IMR-90 (cell line): ENCODE measurements at regions not wholly inside any gene's neighbourhood (a gene's known extent, or its start where the extent isn't known, plus 50 kb on each side); places are given as distances from the start of the nearest gene placed in this dataset.

Source experiments
- ATAC-seq: fragments of 200-7000 bp; cut with Tn5 transposase; 2 replicates; pipeline ENCODE4 v1.9.1; 2020; ENCODE audit warnings: low read depth, mild to moderate bottlenecking, moderate library complexity
- BruUV-seq: library from RNA; stranded (reverse); fragments of 400-500 nt; replicated peaks from 2 replicates; lab custom pipeline; 2021; lab: Mats Ljungman, UMichigan
- CTCF ChIA-PET: fragments of 300-600 bp; formaldehyde crosslinking; extraction: SDS; loops from one replicate; lab custom pipeline; 2021; ENCODE audit warnings: antibody characterized with exemption; lab: Yijun Ruan, JAX
- POLR2A ChIA-PET: fragments of 300-600 bp; sonication (Branson Sonifier 250); formaldehyde crosslinking; loops from one replicate; lab custom pipeline; 2022; ENCODE audit warnings: antibody characterized with exemption; ENCODE audit not compliant: unreplicated experiment; lab: Charles Lee
- DNase-seq: peaks from one replicate; pipeline ENCODE4 v3.0.0; 2013
- H2AFZ ChIP-seq: replicated peaks from 2 replicates; pipeline ENCODE3; 2013; ENCODE audit warnings: low read length, mild to moderate bottlenecking; ENCODE audit not compliant: poor library complexity
- H2AK5ac ChIP-seq: 2 replicates; pipeline ENCODE4 v1.6.1; 2013; ENCODE audit warnings: low read depth, low read length, inconsistent platforms
- H2AK9ac ChIP-seq: replicated peaks from 2 replicates; pipeline ENCODE3; 2013; ENCODE audit warnings: mild to moderate bottlenecking, low read depth, low read length, moderate library complexity; ENCODE audit not compliant: poor library complexity
- H2BK120ac ChIP-seq: 2 replicates; pipeline ENCODE4 v1.6.1; 2013; ENCODE audit warnings: low read depth, low read length, inconsistent platforms
- H2BK15ac ChIP-seq: 3 replicates; pipeline ENCODE4 v1.6.1; 2013; ENCODE audit warnings: low read depth, low read length, inconsistent platforms
- H2BK20ac ChIP-seq: 2 replicates; pipeline ENCODE4 v1.6.1; 2013; ENCODE audit warnings: low read depth, mild to moderate bottlenecking, inconsistent platforms, low read length, moderate library complexity
- H2BK5ac ChIP-seq: 2 replicates; pipeline ENCODE4 v1.6.1; 2013; ENCODE audit warnings: mild to moderate bottlenecking, low read depth, low read length, inconsistent platforms; ENCODE audit not compliant: poor library complexity, severe bottlenecking
- H3K14ac ChIP-seq: replicated peaks from 2 replicates; pipeline ENCODE4 v1.6.1; 2013; ENCODE audit warnings: low read depth, low read length, inconsistent platforms
- H3K18ac ChIP-seq: 2 replicates; pipeline ENCODE4 v1.6.1; 2013; ENCODE audit warnings: low read depth, low read length, control low read depth
- H3K23ac ChIP-seq: 2 replicates; pipeline ENCODE4 v1.6.1; 2013; ENCODE audit warnings: low read depth, low read length, inconsistent platforms
- H3K27ac ChIP-seq: 2 replicates; pipeline ENCODE4 v1.5.1; 2013; ENCODE audit warnings: mild to moderate bottlenecking, control low read depth, low read length; ENCODE audit not compliant: insufficient read depth
- H3K27me3 ChIP-seq: 2 replicates; pipeline ENCODE4 v1.6.1; 2013; ENCODE audit warnings: low read length; ENCODE audit not compliant: control insufficient read depth, insufficient read depth
- H3K36me3 ChIP-seq: 2 replicates; pipeline ENCODE4 v1.6.1; 2013; ENCODE audit warnings: low read length, mixed read lengths; ENCODE audit not compliant: control insufficient read depth, insufficient read depth
- H3K4ac ChIP-seq: 2 replicates; pipeline ENCODE4 v1.6.1; 2013; ENCODE audit warnings: low read depth, low read length, inconsistent platforms
- H3K4me1 ChIP-seq: 2 replicates; pipeline ENCODE4 v1.6.1; 2013; ENCODE audit warnings: low read length, mixed read lengths; ENCODE audit not compliant: control insufficient read depth, insufficient read depth
- H3K4me2 ChIP-seq: 2 replicates; pipeline ENCODE4 v1.6.1; 2013; ENCODE audit warnings: low read depth, mild to moderate bottlenecking, control low read depth, low read length, moderate library complexity
- H3K4me3 ChIP-seq: 2 replicates; pipeline ENCODE4 v1.5.1; 2013; ENCODE audit warnings: low read depth, mild to moderate bottlenecking, control low read depth, low read length, moderate library complexity; ENCODE audit not compliant: insufficient read depth
- H3K56ac ChIP-seq: 2 replicates; pipeline ENCODE4 v1.6.1; 2013; ENCODE audit warnings: low read length, inconsistent platforms; ENCODE audit not compliant: insufficient read depth; ENCODE audit errors: extremely low read depth
- H3K79me1 ChIP-seq, 2 experiments: 2 replicates each; pipeline ENCODE4 v1.6.1; 2013; ENCODE audit warnings: low read length in 2 of 2, inconsistent platforms in 1 of 2, low read depth in 1 of 2
- H3K9ac ChIP-seq: 2 replicates; pipeline ENCODE4 v1.6.1; 2013; ENCODE audit warnings: low read depth, low read length, control low read depth
- H3K9me1 ChIP-seq: 2 replicates; pipeline ENCODE4 v1.6.1; 2013; ENCODE audit warnings: low read length, inconsistent platforms; ENCODE audit not compliant: insufficient read depth
- H3K9me3 ChIP-seq: 2 replicates; pipeline ENCODE4 v1.6.1; 2013; ENCODE audit warnings: low read length; ENCODE audit not compliant: control insufficient read depth, insufficient read depth
- H4K20me1 ChIP-seq: 2 replicates; pipeline ENCODE4 v1.6.1; 2013; ENCODE audit warnings: low read length, inconsistent platforms; ENCODE audit not compliant: insufficient read depth
- H4K5ac ChIP-seq: 2 replicates; pipeline ENCODE4 v1.6.1; 2013; ENCODE audit warnings: mild to moderate bottlenecking, low read depth, low read length, control low read depth
- H4K8ac ChIP-seq, 2 experiments: 2 replicates each; pipeline ENCODE4 v1.6.1; 2013; ENCODE audit warnings: low read depth in 2 of 2, low read length in 2 of 2, control low read depth in 1 of 2, inconsistent platforms in 1 of 2
- H4K91ac ChIP-seq: 2 replicates; pipeline ENCODE4 v1.6.1; 2013; ENCODE audit warnings: low read depth, low read length, inconsistent platforms; ENCODE audit not compliant: insufficient read depth
- BHLHE40 ChIP-seq: fragments of 150-350 bp; IDR thresholded peaks from 2 replicates; pipeline ENCODE4 v1.6.1; 2016; ENCODE audit warnings: mild to moderate bottlenecking, low read depth, low read length
- CEBPB ChIP-seq: IDR thresholded peaks from 2 replicates; pipeline ENCODE4 v1.6.1; 2012; ENCODE audit warnings: low read depth, low read length, improper control_type of control experiment
- CHD1 ChIP-seq: IDR thresholded peaks from 2 replicates; pipeline ENCODE4 v1.6.1; 2012; ENCODE audit warnings: low read depth, low read length, improper control_type of control experiment
- ELK1 ChIP-seq: fragments of 150-350 bp; IDR thresholded peaks from 2 replicates; pipeline ENCODE4 v1.6.1; 2016; ENCODE audit warnings: low read depth, mild to moderate bottlenecking, low read length, moderate library complexity, borderline replicate concordance
- FOS ChIP-seq: fragments of 150-350 bp; IDR thresholded peaks from 2 replicates; pipeline ENCODE4 v1.6.1; 2016; ENCODE audit warnings: low read depth, low read length
- MAFK ChIP-seq: IDR thresholded peaks from 2 replicates; pipeline ENCODE4 v1.6.1; 2012; ENCODE audit warnings: low read depth, low read length, improper control_type of control experiment
- MAZ ChIP-seq: IDR thresholded peaks from 2 replicates; pipeline ENCODE4 v1.6.1; 2012; ENCODE audit warnings: low read depth, mild to moderate bottlenecking, low read length, improper control_type of control experiment, moderate library complexity, borderline replicate concordance
- MXI1 ChIP-seq: IDR thresholded peaks from 2 replicates; pipeline ENCODE4 v1.6.1; 2012; ENCODE audit warnings: low read depth, mild to moderate bottlenecking, low read length, moderate library complexity, borderline replicate concordance
- NFE2L2 ChIP-seq: fragments of 150-350 bp; IDR thresholded peaks from 2 replicates; pipeline ENCODE4 v1.6.1; 2016; ENCODE audit warnings: low read depth, mild to moderate bottlenecking, low read length
- POLR2A ChIP-seq: IDR thresholded peaks from 2 replicates; pipeline ENCODE4 v1.6.1; 2012; ENCODE audit warnings: mild to moderate bottlenecking, low read depth, low read length
- RAD21 ChIP-seq: IDR thresholded peaks from 2 replicates; pipeline ENCODE4 v1.6.1; 2012; ENCODE audit warnings: low read length, improper control_type of control experiment
- RCOR1 ChIP-seq: IDR thresholded peaks from 2 replicates; pipeline ENCODE4 v1.6.1; 2012; ENCODE audit warnings: mild to moderate bottlenecking, low read length, improper control_type of control experiment; ENCODE audit not compliant: insufficient replicate concordance
- RFX5 ChIP-seq: IDR thresholded peaks from 2 replicates; pipeline ENCODE4 v1.8.0; 2012; ENCODE audit warnings: low read depth, mild to moderate bottlenecking, low read length, moderate library complexity
- SMC3 ChIP-seq: fragments of 150-350 bp; IDR thresholded peaks from 2 replicates; pipeline ENCODE4 v1.6.1; 2016; ENCODE audit warnings: low read depth, mild to moderate bottlenecking, antibody characterized with exemption, low read length, moderate library complexity
- USF2 ChIP-seq: fragments of 150-350 bp; IDR thresholded peaks from 2 replicates; pipeline ENCODE4 v1.6.1; 2017; ENCODE audit warnings: mild to moderate bottlenecking, antibody characterized with exemption, low read length, low read depth
- WGBS, 2 experiments: methylation state at CpG; one replicate each; pipeline versions ENCODE4 v1.1.5 to v1.1.7; 2013; ENCODE audit warnings: missing lambda C conversion rate in 2 of 2; ENCODE audit not compliant: insufficient read length in 1 of 2; ENCODE audit errors: extremely low coverage in 2 of 2; 5-methylcytosine and 5-hydroxymethylcytosine counted together
- dilution Hi-C: fragments of 300-500 bp; cut with HindIII; formaldehyde crosslinking; loops from one replicate; pipeline ENCODE4 v1.14.3; 2018; ENCODE audit warnings: low sequenced_read_pairs; ENCODE audit not compliant: unreplicated experiment
- in situ Hi-C: fragments of 300-500 bp; cut with MboI; formaldehyde crosslinking; loops from 3 replicates; pipeline ENCODE4 v1.14.3; 2019; ENCODE audit warnings: low sequenced_read_pairs, inconsistent platforms, mixed read lengths
- intact Hi-C: fragments of 100-400 bp; cut with micrococcal nuclease; formaldehyde crosslinking; loops from 2 replicates; pipeline ENCODE4 v1.10.0; 2022
- TF ChIP-seq, protein P1 (sequence below): conservative IDR thresholded peaks from 2 replicates; pipeline ENCODE4 v1.5.1; 2012; ENCODE audit warnings: mild to moderate bottlenecking, low read depth, low read length, improper control_type of control experiment

- H3K27ac ChIP-seq = no peak overlapping the region
- H2AK9ac ChIP-seq = no peak overlapping the region
- H3K23ac ChIP-seq = no peak overlapping the region
- H3K9ac ChIP-seq = no peak overlapping the region
- in situ Hi-C loops = no loop called here
- H3K9me3 ChIP-seq = no peaks in the 10 kb centered on the region
- no peaks in the 10 kb centered on the region for H3K36me3 ChIP-seq
- H2AK5ac ChIP-seq = no peak overlapping the region
- no peak overlapping the region for H3K4ac ChIP-seq
- H2BK5ac ChIP-seq = no peak overlapping the region
- H3K79me1 ChIP-seq = no peaks in the 10 kb centered on the region
- H2BK15ac ChIP-seq = no peak overlapping the region
- no peaks in the 10 kb centered on the region for H4K20me1 ChIP-seq
- intact Hi-C loops = no loop called here
- ChIA-PET CTCF (no interaction called here), POLR2A (no interaction called here)
- H2BK120ac ChIP-seq = no peak overlapping the region
- H4K8ac ChIP-seq = no peak overlapping the region
- H3K18ac ChIP-seq = no peak overlapping the region
- H4K5ac ChIP-seq = no peak overlapping the region
- H3K4me2 ChIP-seq = no peak overlapping the region
- H4K91ac ChIP-seq = no peak overlapping the region
- H2BK20ac ChIP-seq = no peak overlapping the region
- no peak for ATAC-seq
- H3K27me3 ChIP-seq = peaks cover 29% of the 10 kb centered on the region
- 80% methylated on average over 2 of the region's 4 CpGs; no CpG with 5 or more reads in 1 of the 2 experiments for WGBS, 2 experiments
- no peak overlapping the region for H3K14ac ChIP-seq
- DNase-seq = no peak
- TF ChIP-seq CEBPB (no peak), RFX5 (no peak), BHLHE40 (no peak), POLR2A (no peak), MAZ (no peak), ELK1 (no peak), USF2 (no peak), NFE2L2 (no peak), RCOR1 (no peak), SMC3 (no peak), RAD21 (no peak), MXI1 (no peak), MAFK (no peak), CHD1 (no peak), FOS (no peak)
- TF ChIP-seq, protein P1, sequence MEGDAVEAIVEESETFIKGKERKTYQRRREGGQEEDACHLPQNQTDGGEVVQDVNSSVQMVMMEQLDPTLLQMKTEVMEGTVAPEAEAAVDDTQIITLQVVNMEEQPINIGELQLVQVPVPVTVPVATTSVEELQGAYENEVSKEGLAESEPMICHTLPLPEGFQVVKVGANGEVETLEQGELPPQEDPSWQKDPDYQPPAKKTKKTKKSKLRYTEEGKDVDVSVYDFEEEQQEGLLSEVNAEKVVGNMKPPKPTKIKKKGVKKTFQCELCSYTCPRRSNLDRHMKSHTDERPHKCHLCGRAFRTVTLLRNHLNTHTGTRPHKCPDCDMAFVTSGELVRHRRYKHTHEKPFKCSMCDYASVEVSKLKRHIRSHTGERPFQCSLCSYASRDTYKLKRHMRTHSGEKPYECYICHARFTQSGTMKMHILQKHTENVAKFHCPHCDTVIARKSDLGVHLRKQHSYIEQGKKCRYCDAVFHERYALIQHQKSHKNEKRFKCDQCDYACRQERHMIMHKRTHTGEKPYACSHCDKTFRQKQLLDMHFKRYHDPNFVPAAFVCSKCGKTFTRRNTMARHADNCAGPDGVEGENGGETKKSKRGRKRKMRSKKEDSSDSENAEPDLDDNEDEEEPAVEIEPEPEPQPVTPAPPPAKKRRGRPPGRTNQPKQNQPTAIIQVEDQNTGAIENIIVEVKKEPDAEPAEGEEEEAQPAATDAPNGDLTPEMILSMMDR = no peak
- no TSS peak for BruUV-seq
- no peak overlapping the region for H2AFZ ChIP-seq
- no peaks in the 10 kb centered on the region for H3K4me1 ChIP-seq
- H3K56ac ChIP-seq = no peak overlapping the region
- dilution Hi-C loops = no loop called here
- H3K9me1 ChIP-seq = no peaks in the 10 kb centered on the region; the same call in 1 of the 2 replicates
- no peak overlapping the region for H3K4me3 ChIP-seq
These were observed 209.5 kb upstream of the MVB12B start for GRCh38 chr9:126117158-126117425.
